GM21723 (cell line): ENCODE measurements at regions not wholly inside any gene's neighbourhood (a gene's known extent, or its start where the extent isn't known, plus 50 kb on each side); places are given as distances from the start of the nearest gene placed in this dataset.
"Not testable (repeated sequence)": the region's sequence is repeated elsewhere in the genome, so short reads cannot be mapped to it uniquely, and the experiment has no call there.

Experiments
- ATAC-seq: cut with Tn5 transposase; IDR thresholded peaks from one replicate; pipeline ENCODE4 v1.9.1; 2021; ENCODE audit warnings: mild to moderate bottlenecking, moderate library complexity; ENCODE audit not compliant: unreplicated experiment

GRCh38 chr12:74676955-74677354 is 139.3 kb downstream of the ATXN7L3B start:
- ATAC-seq: not testable (repeated sequence)

GRCh38 chr12:74685385-74685784 is 147.8 kb downstream of the ATXN7L3B start:
- no peak for ATAC-seq

DNA sequence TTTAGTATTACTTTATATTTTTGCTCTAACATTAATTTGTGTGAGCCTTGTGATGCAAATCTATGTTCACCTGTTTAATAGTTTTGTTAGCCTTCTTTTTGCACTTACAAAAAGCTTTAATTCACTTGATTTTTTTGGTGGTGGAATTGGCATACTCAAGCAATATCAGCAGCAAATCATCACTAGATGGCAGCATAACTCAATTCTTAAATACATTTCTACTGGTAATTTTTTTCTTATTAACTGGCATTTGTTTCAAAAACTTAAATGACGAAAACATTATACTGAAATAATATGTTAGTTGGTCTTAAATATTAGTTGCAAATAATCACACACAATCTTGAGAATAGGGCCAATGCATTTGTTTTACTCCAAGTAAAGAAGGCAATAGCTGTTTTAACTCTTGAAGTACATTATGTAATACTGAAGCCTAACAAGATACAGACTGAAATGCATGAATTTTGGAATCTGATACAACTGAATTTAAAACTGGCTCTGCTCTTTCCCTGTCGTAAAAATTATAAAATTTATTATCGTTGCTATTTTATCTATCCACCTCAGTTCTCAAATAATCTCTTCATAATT is 151.5 kb downstream of the ATXN7L3B start:
- no peak for ATAC-seq

DNA sequence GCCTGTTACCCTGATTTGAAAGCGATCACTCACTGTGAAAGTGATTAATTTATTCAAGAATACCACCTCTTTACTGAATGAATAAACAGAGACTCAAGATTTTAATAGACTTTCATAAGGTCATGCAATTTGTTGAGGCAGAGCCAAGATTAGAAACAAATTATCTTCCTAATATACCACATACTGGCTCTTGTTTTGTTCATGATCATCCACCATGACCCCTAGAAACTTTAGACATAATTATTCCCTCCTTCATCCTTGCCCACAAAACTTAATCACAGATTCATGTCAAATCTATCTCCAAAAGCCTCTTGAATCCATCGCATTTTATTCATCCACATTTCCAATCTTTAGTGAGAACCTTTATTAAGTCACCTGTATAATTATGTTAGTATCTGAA is 152.3 kb downstream of the ATXN7L3B start:
- no peak for ATAC-seq

DNA sequence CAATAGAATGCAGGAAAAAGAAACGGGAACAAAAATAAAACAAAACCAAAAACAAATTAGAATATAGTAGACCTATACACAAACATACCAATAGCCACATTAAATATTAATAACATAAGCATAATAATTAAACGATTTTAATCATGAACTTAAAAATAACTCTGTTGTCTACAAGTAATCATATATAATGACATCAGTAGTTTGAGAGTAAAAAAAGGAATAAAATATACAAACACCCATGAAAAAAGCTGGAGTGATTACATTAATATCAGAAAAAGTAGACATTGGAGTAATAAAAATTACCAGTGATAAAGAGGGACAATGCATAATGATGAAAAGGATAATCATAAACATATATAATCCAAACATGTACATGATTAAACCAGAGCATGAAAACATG is 181.8 kb downstream of the ATXN7L3B start:
- ATAC-seq: no peak

GRCh38 chr12:74722709-74723108 is 185.1 kb downstream of the ATXN7L3B start:
- no peak for ATAC-seq

- no peak for ATAC-seq
Measured at GRCh38 chr12:74725154-74725553, 187.5 kb downstream of the ATXN7L3B start.

GRCh38 chr12:74728006-74728405 is 190.4 kb downstream of the ATXN7L3B start:
- no peak for ATAC-seq

GRCh38 chr12:74732164-74732784 is 194.6 kb downstream of the ATXN7L3B start:
- ATAC-seq: no peak

DNA sequence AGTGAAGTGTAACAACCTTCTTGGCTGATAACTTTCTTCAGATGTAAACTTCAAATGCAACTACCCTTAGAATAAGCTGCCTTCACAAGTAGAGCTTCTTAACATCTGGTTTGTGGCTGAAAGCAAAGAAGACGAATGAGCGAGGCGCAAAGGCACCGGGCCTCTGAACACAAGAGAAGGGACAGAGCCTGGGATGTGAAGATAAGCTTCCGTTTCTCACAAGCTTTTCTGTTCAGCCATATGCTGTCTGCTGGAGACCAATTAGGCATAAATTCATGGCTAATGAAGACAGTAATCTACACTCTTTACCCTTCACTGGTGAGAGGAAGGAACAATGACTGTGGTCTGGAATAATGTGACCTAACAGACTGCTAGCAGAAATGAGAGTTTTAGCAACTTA is 195.2 kb downstream of the ATXN7L3B start:
- no peak for ATAC-seq

GRCh38 chr12:74741112-74741511 is 203.5 kb downstream of the ATXN7L3B start:
- no peak for ATAC-seq

GRCh38 chr12:74747305-74747704 is 209.7 kb downstream of the ATXN7L3B start:
- ATAC-seq: no peak

GRCh38 chr12:74751441-74751840 is 213.8 kb downstream of the ATXN7L3B start:
- no peak for ATAC-seq

DNA sequence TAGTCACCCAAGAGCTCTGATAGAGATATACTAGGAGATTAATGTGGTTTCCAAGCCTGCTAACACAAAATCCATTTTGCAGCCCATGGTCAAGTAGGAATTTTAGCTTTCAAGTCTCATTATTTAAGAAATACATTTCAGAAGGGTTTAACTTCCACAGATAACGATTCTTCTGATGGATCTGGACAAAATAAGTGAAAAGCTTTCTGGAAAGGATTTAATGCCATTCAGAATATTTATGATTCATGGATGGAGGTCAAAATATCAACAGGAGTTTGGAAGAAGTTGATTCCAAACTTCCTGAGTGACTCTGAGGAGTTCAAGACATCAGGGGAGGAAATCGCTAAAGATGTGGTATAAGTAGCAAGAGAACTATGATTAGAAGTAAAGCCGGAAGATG is 214.6 kb downstream of the ATXN7L3B start:
- ATAC-seq: no peak

GRCh38 chr12:74770552-74770951 is 232.9 kb downstream of the ATXN7L3B start:
- ATAC-seq: no peak

DNA sequence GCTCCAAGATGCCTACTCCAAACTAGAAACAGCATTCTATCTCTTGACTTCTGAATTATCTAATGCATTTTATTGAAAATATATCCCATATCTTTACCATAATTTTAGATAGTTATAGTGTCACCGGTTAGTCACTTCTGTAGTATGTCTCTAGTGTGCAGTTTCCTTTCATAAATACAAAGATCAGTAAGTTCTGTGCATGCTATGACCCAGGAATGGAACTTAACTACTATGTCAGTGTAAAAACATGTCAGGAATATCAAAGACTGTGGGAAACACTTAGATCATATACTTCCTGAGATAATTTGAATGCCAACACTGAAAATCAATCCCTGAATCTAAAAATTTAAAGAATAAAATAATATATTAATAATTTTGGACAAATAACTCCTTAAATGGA is 237.6 kb downstream of the ATXN7L3B start:
- ATAC-seq: no peak

DNA sequence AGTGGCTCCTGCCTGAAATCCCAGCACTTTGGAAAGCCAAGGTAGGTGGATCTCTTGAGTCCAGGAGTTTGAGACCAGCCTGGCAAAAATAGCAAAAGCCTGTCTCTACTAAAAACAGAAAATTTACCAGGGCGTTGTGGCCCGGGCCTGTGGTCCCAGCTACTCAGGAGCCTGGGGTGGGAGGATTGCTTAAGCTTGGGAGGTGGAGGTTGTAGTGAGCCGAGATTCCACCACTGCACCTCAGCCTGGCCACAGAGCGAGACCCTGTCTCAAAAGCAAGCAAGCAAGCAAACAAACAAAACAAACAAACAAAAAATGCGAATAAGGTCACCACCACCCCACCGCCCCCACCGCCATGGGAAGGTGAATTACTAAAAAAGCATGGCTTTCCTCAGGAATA is 238.7 kb downstream of the ATXN7L3B start:
- no peak for ATAC-seq

GRCh38 chr12:74780182-74780849 is 242.7 kb downstream of the ATXN7L3B start:
- ATAC-seq: no peak

DNA sequence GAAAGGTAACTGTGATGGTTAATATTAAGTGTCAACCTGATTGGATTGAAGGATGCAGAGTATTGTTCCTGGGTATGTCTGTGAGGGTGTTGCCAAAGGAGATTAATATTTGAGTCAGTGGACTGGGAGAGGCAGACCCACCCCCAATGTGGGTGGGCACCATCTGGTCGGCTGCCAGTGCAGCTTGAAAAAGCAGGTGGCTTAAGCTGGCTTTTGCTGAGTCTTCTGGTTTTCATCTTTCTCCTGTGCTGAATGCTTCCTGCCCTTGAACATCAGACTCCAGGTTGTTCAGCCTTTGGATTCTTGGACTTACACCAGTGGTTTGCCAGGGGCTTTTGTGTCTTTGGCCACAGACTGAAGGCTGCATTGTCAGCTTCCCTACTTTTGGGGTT is 243.2 kb downstream of the ATXN7L3B start:
- ATAC-seq: not testable (repeated sequence)

DNA sequence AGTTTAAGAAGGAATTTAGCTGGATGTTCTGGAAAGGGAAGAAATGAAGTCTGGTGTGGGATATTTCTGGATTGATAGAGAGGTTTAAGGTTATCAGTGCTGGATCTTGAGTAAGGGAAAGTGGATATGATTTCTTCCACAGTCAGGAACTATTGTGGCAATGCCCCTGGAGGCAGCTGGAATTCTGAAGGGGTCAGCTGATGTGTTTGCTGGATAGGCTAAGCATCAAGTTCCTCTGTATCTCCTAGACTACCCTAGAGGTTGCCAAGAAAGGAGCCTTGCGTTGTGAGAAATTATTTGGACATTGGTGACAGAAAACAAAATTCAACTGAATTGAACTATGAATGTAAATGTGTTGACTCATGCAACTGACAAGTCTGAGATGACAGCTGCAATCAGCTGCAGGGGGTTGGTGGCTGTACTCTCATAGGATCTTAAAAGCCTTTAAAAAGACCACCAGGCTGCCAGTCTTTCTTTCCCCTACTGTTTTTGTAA is 244.4 kb downstream of the ATXN7L3B start:
- no peak for ATAC-seq

- ATAC-seq: no peak
Measured at GRCh38 chr12:74790931-74791330, 253.3 kb downstream of the ATXN7L3B start.

DNA sequence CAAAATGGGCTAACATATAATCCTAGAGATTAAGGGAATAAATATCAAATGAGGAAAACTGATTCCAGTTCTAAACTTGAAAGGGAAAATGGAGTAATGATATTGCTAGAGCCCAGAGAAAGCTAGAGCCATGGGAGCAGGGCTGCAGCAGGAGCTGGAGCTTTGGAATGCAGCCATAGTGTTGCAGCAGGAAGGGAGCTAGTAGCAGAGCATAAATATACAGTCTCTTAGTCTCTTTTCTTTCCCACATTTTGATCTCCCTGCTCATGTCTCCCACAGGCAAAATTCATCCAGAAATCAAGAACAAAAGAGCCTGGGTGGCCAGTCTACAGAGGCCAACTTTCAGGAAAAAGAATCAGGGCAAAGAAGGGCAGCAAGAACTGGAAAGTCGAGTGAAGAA is 253.7 kb downstream of the ATXN7L3B start:
- no peak for ATAC-seq
